OCI-LY7 (cell line): ENCODE measurements at regions not wholly inside any gene's neighbourhood (a gene's known extent, or its start where the extent isn't known, plus 50 kb on each side); places are given as distances from the start of the nearest gene placed in this dataset.

Source experiments
- EZH2phosphoT487 ChIP-seq: fragments of 200-600 bp; sonication (generic); IDR thresholded peaks from 2 replicates; pipeline ENCODE4 v1.6.1; 2018; ENCODE audit warnings: low read depth, borderline replicate concordance, mild to moderate bottlenecking, mixed run types, antibody characterized with exemption, low read length, moderate library complexity, mixed read lengths
- TF ChIP-seq, protein P1 (sequence below): fragments of 200-600 bp; sonication (generic); conservative IDR thresholded peaks from 2 replicates; pipeline ENCODE4 v1.5.1; 2014; ENCODE audit warnings: mild to moderate bottlenecking, antibody characterized with exemption, low read length, moderate library complexity, mixed read lengths

DNA sequence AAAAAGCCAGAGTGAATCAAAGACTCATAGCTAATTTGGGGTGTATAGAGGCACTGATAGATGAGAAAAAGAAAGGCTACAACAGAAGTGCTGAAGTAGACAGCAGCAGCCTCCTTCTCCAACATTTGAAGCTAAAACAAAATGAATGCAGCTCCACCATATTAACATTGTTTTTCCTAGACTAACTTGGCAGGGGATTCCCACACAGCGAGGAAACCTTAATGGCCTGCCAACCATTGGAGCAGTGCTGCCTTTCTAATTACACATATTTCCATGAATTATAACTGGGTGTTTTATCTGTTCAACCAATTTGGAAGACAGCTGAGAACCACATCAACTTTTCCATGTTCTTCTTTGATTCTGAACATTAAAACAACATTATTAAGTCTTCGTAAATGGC, 478.6 kb downstream of the LIG4 start:
- TF ChIP-seq, protein P1, sequence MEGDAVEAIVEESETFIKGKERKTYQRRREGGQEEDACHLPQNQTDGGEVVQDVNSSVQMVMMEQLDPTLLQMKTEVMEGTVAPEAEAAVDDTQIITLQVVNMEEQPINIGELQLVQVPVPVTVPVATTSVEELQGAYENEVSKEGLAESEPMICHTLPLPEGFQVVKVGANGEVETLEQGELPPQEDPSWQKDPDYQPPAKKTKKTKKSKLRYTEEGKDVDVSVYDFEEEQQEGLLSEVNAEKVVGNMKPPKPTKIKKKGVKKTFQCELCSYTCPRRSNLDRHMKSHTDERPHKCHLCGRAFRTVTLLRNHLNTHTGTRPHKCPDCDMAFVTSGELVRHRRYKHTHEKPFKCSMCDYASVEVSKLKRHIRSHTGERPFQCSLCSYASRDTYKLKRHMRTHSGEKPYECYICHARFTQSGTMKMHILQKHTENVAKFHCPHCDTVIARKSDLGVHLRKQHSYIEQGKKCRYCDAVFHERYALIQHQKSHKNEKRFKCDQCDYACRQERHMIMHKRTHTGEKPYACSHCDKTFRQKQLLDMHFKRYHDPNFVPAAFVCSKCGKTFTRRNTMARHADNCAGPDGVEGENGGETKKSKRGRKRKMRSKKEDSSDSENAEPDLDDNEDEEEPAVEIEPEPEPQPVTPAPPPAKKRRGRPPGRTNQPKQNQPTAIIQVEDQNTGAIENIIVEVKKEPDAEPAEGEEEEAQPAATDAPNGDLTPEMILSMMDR: no peak
- no peak for TF ChIP-seq EZH2phosphoT487
